K562 (cell line): ENCODE measurements at regions not wholly inside any gene's neighbourhood (a gene's known extent, or its start where the extent isn't known, plus 50 kb on each side); places are given as distances from the start of the nearest gene placed in this dataset.

Experiments
- ATAC-seq: fragments of 200-7000 bp; cut with Tn5 transposase; 3 replicates; pipeline ENCODE4 v1.9.1; 2020; ENCODE audit warnings: moderate library complexity
- BruUV-seq: library from RNA; stranded (reverse); fragments of 400-500 nt; replicated peaks from 2 replicates; lab custom pipeline; 2021; lab: Mats Ljungman, UMichigan
- CTCF ChIA-PET: fragments of 300-600 bp; formaldehyde crosslinking; extraction: SDS; loops from one replicate; lab custom pipeline; 2021; ENCODE audit warnings: low intra/inter-chr PET ratio; lab: Yijun Ruan, JAX
- POLR2A ChIA-PET: fragments of 300-600, 350-650 bp; sonication (Branson Sonifier 250); formaldehyde crosslinking; extraction: SDS; loops from one replicate; lab custom pipeline; 2021; ENCODE audit warnings: antibody characterized with exemption, inconsistent platforms; lab: Yijun Ruan, JAX
- DNase-seq, 4 experiments: peaks; one replicate each; pipeline versions ENCODE4 v3.0.0 to v3.0.0-alpha.2; 2011 to 2018; ENCODE audit warnings: low spot score in 3 of 4, mixed read lengths in 3 of 4; ENCODE audit errors: extremely low read depth in 1 of 4
- FAIRE-seq: peaks from 2 replicates; lab custom pipeline; 2011; peaks lifted over from hg19 to GRCh38; lab: Jason Lieb, UNC
- H2AFZ ChIP-seq: 2 replicates; pipeline ENCODE4 v1.6.0; 2011; ENCODE audit warnings: low read depth, low read length, control low read depth, inconsistent platforms
- H3K27ac ChIP-seq: fragments of 200-600 bp; 3 replicates; pipeline ENCODE4 v1.8.0; 2011; ENCODE audit warnings: low read depth, mild to moderate bottlenecking, control low read depth, inconsistent platforms, low read length, moderate library complexity, mixed read lengths; ENCODE audit errors: extremely low read depth
- H3K27me3 ChIP-seq, 2 experiments: fragments of 300-600 bp in 1 of 2; 2 replicates in 1 of 2; 3 replicates in 1 of 2; pipeline versions ENCODE4 v1.6.0 to v1.8.0; 2011; ENCODE audit warnings: inconsistent platforms in 2 of 2, low read length in 2 of 2, mild to moderate bottlenecking in 1 of 2, mixed read lengths in 1 of 2, moderate library complexity in 1 of 2; ENCODE audit not compliant: control insufficient read depth in 2 of 2, insufficient read depth in 2 of 2
- H3K36me3 ChIP-seq: fragments of 300-600 bp; 3 replicates; pipeline ENCODE4 v1.8.0; 2011; ENCODE audit warnings: mild to moderate bottlenecking, low read length, inconsistent platforms; ENCODE audit not compliant: control insufficient read depth, insufficient read depth
- H3K4me1 ChIP-seq, 2 experiments: fragments of 200-600 bp in 1 of 2; replicated peaks in 1 of 2; 2 replicates in 1 of 2; 3 replicates in 1 of 2; pipeline versions ENCODE4 v1.5.1 to v1.8.0; 2011; ENCODE audit warnings: inconsistent platforms in 2 of 2, low read length in 2 of 2, mild to moderate bottlenecking in 1 of 2, mixed read lengths in 1 of 2, moderate library complexity in 1 of 2; ENCODE audit not compliant: control insufficient read depth in 2 of 2, insufficient read depth in 2 of 2
- H3K4me2 ChIP-seq: 2 replicates; pipeline ENCODE4 v1.6.1; 2011; ENCODE audit warnings: low read length, control low read depth, inconsistent platforms, mixed read lengths; ENCODE audit not compliant: insufficient read depth
- H3K4me3 ChIP-seq: fragments of 200-600 bp; sonication (generic), shearing (Covaris generic); 2 replicates; pipeline ENCODE4 v1.5.1; 2016; ENCODE audit warnings: control low read depth, inconsistent platforms
- H3K79me2 ChIP-seq: fragments of 200-600 bp; 3 replicates; pipeline ENCODE4 v1.8.0; 2011; ENCODE audit warnings: low read length, inconsistent platforms; ENCODE audit not compliant: control insufficient read depth, insufficient read depth
- H3K9ac ChIP-seq, 2 experiments: 2 replicates each; pipeline versions ENCODE4 v1.6.0 to v1.6.1; 2011; ENCODE audit warnings: low read depth in 2 of 2, low read length in 2 of 2, control low read depth in 1 of 2, inconsistent platforms in 1 of 2, mild to moderate bottlenecking in 1 of 2, mixed read lengths in 1 of 2; ENCODE audit not compliant: insufficient read depth in 1 of 2
- H3K9me1 ChIP-seq: one replicate; pipeline ENCODE4 v1.6.0; 2011; ENCODE audit warnings: inconsistent platforms, mild to moderate bottlenecking, low read length, moderate library complexity; ENCODE audit not compliant: control insufficient read depth, insufficient read depth
- H3K9me3 ChIP-seq: replicated peaks from 2 replicates; pipeline ENCODE4 v1.5.1; 2011; ENCODE audit warnings: low read depth, low read length, inconsistent platforms; ENCODE audit not compliant: control insufficient read depth, insufficient read depth
- H4K20me1 ChIP-seq: replicated peaks from 2 replicates; pipeline ENCODE4 v1.6.1; 2011; ENCODE audit warnings: low read length, inconsistent platforms, mixed read lengths; ENCODE audit not compliant: control insufficient read depth, insufficient read depth
- ARID3B ChIP-seq: fragments of 250-450 bp; sonication (Bioruptor Pico); IDR thresholded peaks from 2 replicates; pipeline ENCODE4 v1.4.0; 2020; ENCODE audit warnings: borderline replicate concordance
- CBX5 ChIP-seq: IDR thresholded peaks from 2 replicates; pipeline ENCODE4 v1.6.1; 2014; ENCODE audit warnings: low read depth, borderline replicate concordance
- CHD2 ChIP-seq: IDR thresholded peaks from 2 replicates; pipeline ENCODE4 v1.6.1; 2011; ENCODE audit warnings: low read depth, low read length
- EGR1 ChIP-seq: fragments of 450-650 bp; conservative IDR thresholded peaks from 2 replicates; pipeline ENCODE4 v1.6.1; 2017; ENCODE audit warnings: mild to moderate bottlenecking
- KLF6 ChIP-seq: fragments of 250-450 bp; sonication (Bioruptor Pico); IDR thresholded peaks from 2 replicates; pipeline ENCODE4 v1.4.0; 2020; ENCODE audit warnings: mild to moderate bottlenecking, moderate library complexity, borderline replicate concordance
- NR4A1 ChIP-seq, 2 experiments: fragments of 250-450 bp in 1 of 2; fragments of 450-650 bp in 1 of 2; sonication (Bioruptor Pico) in 1 of 2; IDR thresholded peaks; 2 replicates each; pipeline versions ENCODE4 v1.4.0 to v1.6.1; 2016 to 2020; ENCODE audit warnings: mild to moderate bottlenecking in 2 of 2, missing compliant biosample characterization in 1 of 2, missing genetic modification characterization in 1 of 2, moderate library complexity in 1 of 2
- POLR2A ChIP-seq: fragments of 450-650 bp; conservative IDR thresholded peaks from 2 replicates; pipeline ENCODE4 v1.6.1; 2016
- PREB ChIP-seq: sonication (generic); formaldehyde crosslinking; IDR thresholded peaks from 2 replicates; pipeline ENCODE4 v1.8.1; 2023; ENCODE audit warnings: mild to moderate bottlenecking, missing genetic modification reagents
- SRF ChIP-seq, 2 experiments: fragments of 250-450, 450-650 bp in 1 of 2; sonication (Bioruptor Pico) in 1 of 2; sonication (generic) in 1 of 2; formaldehyde crosslinking; IDR thresholded peaks; 2 replicates each; pipeline versions ENCODE4 v1.5.0 to v1.5.1; 2020 to 2022; ENCODE audit warnings: mild to moderate bottlenecking in 1 of 2, missing genetic modification reagents in 1 of 2
- ZC3H11A ChIP-seq: IDR thresholded peaks from 2 replicates; pipeline ENCODE4 v1.6.1; 2012; ENCODE audit warnings: low read depth, low read length, improper control_type of control experiment
- ZNF3 ChIP-seq: fragments of 250-450 bp; sonication (Bioruptor Pico); IDR thresholded peaks from 2 replicates; pipeline ENCODE4 v1.5.0; 2021; ENCODE audit warnings: mild to moderate bottlenecking, moderate library complexity
- ZNF639 ChIP-seq, 2 experiments: fragments of 200-800 bp in 1 of 2; sonication (Bioruptor generic) in 1 of 2; sonication (generic) in 1 of 2; formaldehyde crosslinking in 1 of 2; IDR thresholded peaks in 1 of 2; conservative IDR thresholded peaks in 1 of 2; 2 replicates each; pipeline versions ENCODE4 v1.5.0 to v1.6.1; 2016 to 2020; ENCODE audit warnings: missing compliant biosample characterization in 1 of 2, missing genetic modification characterization in 1 of 2, missing genetic modification reagents in 1 of 2
- ZNF668 ChIP-seq: fragments of 250-450 bp; sonication (Bioruptor Pico); IDR thresholded peaks from 2 replicates; pipeline ENCODE4 v1.8.0; 2022; ENCODE audit warnings: mild to moderate bottlenecking, inconsistent platforms
- WGBS: fragments of 100-300 bp; shearing (Covaris generic); methylation state at CpG from one replicate; pipeline ENCODE4 v1.1.6; 2016; ENCODE audit warnings: low coverage, mixed read lengths; ENCODE audit not compliant: insufficient coverage; ENCODE audit errors: missing lambda C conversion rate; 5-methylcytosine and 5-hydroxymethylcytosine counted together
- in situ Hi-C: fragments of 300-500 bp; cut with MboI; formaldehyde crosslinking; loops from 4 replicates; pipeline ENCODE4 v1.15.0; 2018; ENCODE audit warnings: inconsistent platforms, mixed read lengths
- intact Hi-C: fragments of 100-400 bp; cut with micrococcal nuclease; formaldehyde crosslinking; loops from 2 replicates; pipeline ENCODE4 v1.14.2; 2022

GRCh38 chr7:135801045-135801693 is 52.6 kb upstream of the FAM180A start (continued):
- no peak for TF ChIP-seq ZNF639 (CRISPR knock-in tag; conservative IDR thresholded peaks at IDR 0.05 in 1 of 2, IDR thresholded peaks at IDR 0.05 in 1 of 2)
- no peak for TF ChIP-seq ZNF3 (CRISPR knock-in tag)

GRCh38 chr7:135800560-135800959 is 51.9 kb upstream of the FAM180A start:
- Histone ChIP-seq H3K4me2 (peak overlapping the region; percentile 32), H3K27me3 (peaks cover 13 to 27% of the 10 kb centered on the region in 2 experiments; a peak in 4 of 5 replicates), H3K9me3 (no peaks in the 10 kb centered on the region), H3K36me3 (no peaks in the 10 kb centered on the region), H2AFZ (peak overlapping the region; percentile 70), H3K27ac (no peak overlapping the region), H3K9me1 (no peaks in the 10 kb centered on the region), H3K4me3 (no peak overlapping the region), H4K20me1 (no peaks in the 10 kb centered on the region), H3K9ac (peak overlapping the region in 1 of 2 experiments; percentile 1; a peak in 2 of 4 replicates), H3K4me1 (peaks cover 6 to 10% of the 10 kb centered on the region in 2 experiments; a peak in 3 of 5 replicates), H3K79me2 (no peaks in the 10 kb centered on the region)
- intact Hi-C loops, result loop anchor here (2.0 to 10.0 kb wide), 7 partner anchors 132 to 684 kb away; no protein-coding TSS in a partner anchor
- ChIA-PET CTCF (interaction anchor here (0.6 to 4.0 kb wide), 5 partner anchors 205 to 1074 kb away, joined by 3 to 68 read pairs (median 5); no protein-coding TSS in a partner anchor), POLR2A (no interaction called here)
- WGBS, result 13% methylated on average over 10 of the region's 10 CpGs
- TF ChIP-seq CBX5 (no peak), ARID3B (no peak), ZC3H11A (no peak), POLR2A (no peak), PREB (CRISPR knock-in tag) (no peak), CHD2 (no peak), ZNF668 (CRISPR knock-in tag) (no peak), EGR1 (peak; percentile 71), SRF (CRISPR knock-in tag; IDR thresholded peaks at IDR 0.05) (peak; percentile 37 to 79; a peak in 2 of 4 replicates), NR4A1 (CRISPR knock-in tag; IDR thresholded peaks at IDR 0.05) (no peak), NR4A1 (tag; IDR thresholded peaks at IDR 0.05) (no peak), KLF6 (no peak)
- no TSS peak for BruUV-seq
- DNase-seq (peak in 2 of 4 experiments; percentile 26 to 40), ATAC-seq (no peak), FAIRE-seq (no peak)
- in situ Hi-C loops, result loop anchor here (5.0 to 25.0 kb wide), 4 partner anchors 207 to 1794 kb away; partner anchors contain the start of gene CHRM2
